ENCODE measurements at regions not wholly inside any gene's neighbourhood (a gene's known extent, or its start where the extent isn't known, plus 50 kb on each side); places are given as distances from the start of the nearest gene placed in this dataset.

GRCh38 chr7:109751241-109751640 lies 1181.6 kb downstream of the DNAJB9 start:
- no peaks in the 10 kb centered on the region for H3K36me3 ChIP-seq (ENCODE audit: low read depth)
- H3K4me2 ChIP-seq (ENCODE audit: unreplicated experiment), result no peak overlapping the region
- no peak overlapping the region for H3K27ac ChIP-seq
- H3K79me2 ChIP-seq (ENCODE audit: insufficient read depth), result no peaks in the 10 kb centered on the region
- H3F3A ChIP-seq (ENCODE audit: insufficient read depth), result no peaks in the 10 kb centered on the region
- TF ChIP-seq EZH2 (IDR thresholded peaks at IDR 0.05; ENCODE audit: insufficient read depth, poor library complexity, severe bottlenecking) (no peak), EZH2phosphoT487 (IDR thresholded peaks at IDR 0.05; ENCODE audit: insufficient read depth, low read depth) (no peak)
- no peak overlapping the region for H2AFZ ChIP-seq
- peak; percentile 25 for DNase-seq
- no peak overlapping the region for H3K9ac ChIP-seq
- no peaks in the 10 kb centered on the region for H4K20me1 ChIP-seq (ENCODE audit: insufficient read depth)
- H3K9me3 ChIP-seq (ENCODE audit: low read depth), result no peaks in the 10 kb centered on the region
- H3K9me2 ChIP-seq (ENCODE audit: insufficient read depth), result no peaks in the 10 kb centered on the region
- no peaks in the 10 kb centered on the region for H3K4me1 ChIP-seq (ENCODE audit: insufficient read depth)
- H3K27me3 ChIP-seq (replicated peaks; ENCODE audit: insufficient read depth), result no peaks in the 10 kb centered on the region
- in situ Hi-C loops (cut with MboI), result no loop called here
- 47 to 62% methylated on average over 3 to 4 of the region's 4 CpGs for WGBS, 2 experiments (ENCODE audit: low coverage in 1 of 2, low lambda C conversion rate in 2 of 2, missing lambda C conversion rate in 2 of 2)
- no peak overlapping the region for H3K4me3 ChIP-seq

- Histone ChIP-seq H3K9ac (no peak overlapping the region), H3K27ac (no peak overlapping the region), H3F3A (ENCODE audit: insufficient read depth) (no peaks in the 10 kb centered on the region), H3K4me3 (no peak overlapping the region), H3K4me1 (ENCODE audit: insufficient read depth) (no peaks in the 10 kb centered on the region), H3K36me3 (ENCODE audit: low read depth) (no peaks in the 10 kb centered on the region), H3K9me2 (ENCODE audit: insufficient read depth) (no peaks in the 10 kb centered on the region), H3K4me2 (ENCODE audit: unreplicated experiment) (no peak overlapping the region), H3K9me3 (ENCODE audit: low read depth) (no peaks in the 10 kb centered on the region), H4K20me1 (ENCODE audit: insufficient read depth) (no peaks in the 10 kb centered on the region), H2AFZ (no peak overlapping the region), H3K27me3 (replicated peaks; ENCODE audit: insufficient read depth) (no peaks in the 10 kb centered on the region), H3K79me2 (ENCODE audit: insufficient read depth) (no peaks in the 10 kb centered on the region)
- TF ChIP-seq EZH2phosphoT487 (IDR thresholded peaks at IDR 0.05; ENCODE audit: insufficient read depth, low read depth), result no peak
- no peak for TF ChIP-seq EZH2 (IDR thresholded peaks at IDR 0.05; ENCODE audit: insufficient read depth, poor library complexity, severe bottlenecking)
- no peak for DNase-seq
- 39 to 42% methylated on average over 4 of the region's 4 CpGs for WGBS, 2 experiments (ENCODE audit: low coverage in 1 of 2, low lambda C conversion rate in 2 of 2, missing lambda C conversion rate in 2 of 2)
- in situ Hi-C loops (cut with MboI), result no loop called here
Measured at GRCh38 chr7:109752068-109752467, 1182.4 kb downstream of the DNAJB9 start.

- Histone ChIP-seq H3K4me3 (no peak overlapping the region), H3F3A (ENCODE audit: insufficient read depth) (no peaks in the 10 kb centered on the region), H3K36me3 (ENCODE audit: low read depth) (no peaks in the 10 kb centered on the region), H2AFZ (no peak overlapping the region), H3K27ac (no peak overlapping the region), H3K4me2 (ENCODE audit: unreplicated experiment) (no peak overlapping the region), H4K20me1 (ENCODE audit: insufficient read depth) (no peaks in the 10 kb centered on the region), H3K9me2 (ENCODE audit: insufficient read depth) (no peaks in the 10 kb centered on the region), H3K79me2 (ENCODE audit: insufficient read depth) (no peaks in the 10 kb centered on the region), H3K9me3 (ENCODE audit: low read depth) (no peaks in the 10 kb centered on the region), H3K4me1 (ENCODE audit: insufficient read depth) (no peaks in the 10 kb centered on the region), H3K27me3 (replicated peaks; ENCODE audit: insufficient read depth) (no peaks in the 10 kb centered on the region), H3K9ac (no peak overlapping the region)
- WGBS, 2 experiments (ENCODE audit: low coverage in 1 of 2, low lambda C conversion rate in 2 of 2, missing lambda C conversion rate in 2 of 2), result 20 to 46% methylated on average over 1 of the region's 1 CpG
- TF ChIP-seq EZH2phosphoT487 (IDR thresholded peaks at IDR 0.05; ENCODE audit: insufficient read depth, low read depth) (no peak), EZH2 (IDR thresholded peaks at IDR 0.05; ENCODE audit: insufficient read depth, poor library complexity, severe bottlenecking) (no peak)
- in situ Hi-C loops (cut with MboI), result no loop called here
- no peak for DNase-seq
Measured at GRCh38 chr7:109757713-109758112, 1188.0 kb downstream of the DNAJB9 start.

GRCh38 chr7:109763611-109764010 lies 1193.9 kb downstream of the DNAJB9 start:
- H2AFZ ChIP-seq, result no peak overlapping the region
- in situ Hi-C loops (cut with MboI), result no loop called here
- TF ChIP-seq EZH2 (IDR thresholded peaks at IDR 0.05; ENCODE audit: insufficient read depth, poor library complexity, severe bottlenecking) (no peak), EZH2phosphoT487 (IDR thresholded peaks at IDR 0.05; ENCODE audit: insufficient read depth, low read depth) (no peak)
- no peak overlapping the region for H3K4me2 ChIP-seq (ENCODE audit: unreplicated experiment)
- H3K36me3 ChIP-seq (ENCODE audit: low read depth), result no peaks in the 10 kb centered on the region
- H3K27ac ChIP-seq, result no peak overlapping the region
- H3K27me3 ChIP-seq (replicated peaks; ENCODE audit: insufficient read depth), result no peaks in the 10 kb centered on the region
- H4K20me1 ChIP-seq (ENCODE audit: insufficient read depth), result no peaks in the 10 kb centered on the region
- H3K79me2 ChIP-seq (ENCODE audit: insufficient read depth), result no peaks in the 10 kb centered on the region
- no peaks in the 10 kb centered on the region for H3K4me1 ChIP-seq (ENCODE audit: insufficient read depth)
- 1 to 15% methylated on average over 3 of the region's 3 CpGs for WGBS, 2 experiments (ENCODE audit: low coverage in 1 of 2, low lambda C conversion rate in 2 of 2, missing lambda C conversion rate in 2 of 2)
- DNase-seq, result no peak
- no peak overlapping the region for H3K9ac ChIP-seq
- H3K9me2 ChIP-seq (ENCODE audit: insufficient read depth), result no peaks in the 10 kb centered on the region
- H3K4me3 ChIP-seq, result no peak overlapping the region
- H3K9me3 ChIP-seq (ENCODE audit: low read depth), result no peaks in the 10 kb centered on the region
- no peaks in the 10 kb centered on the region for H3F3A ChIP-seq (ENCODE audit: insufficient read depth)

- Histone ChIP-seq H3K9me3 (ENCODE audit: low read depth) (no peaks in the 10 kb centered on the region), H3F3A (ENCODE audit: insufficient read depth) (no peaks in the 10 kb centered on the region), H3K36me3 (ENCODE audit: low read depth) (no peaks in the 10 kb centered on the region), H3K27ac (no peak overlapping the region), H3K4me3 (no peak overlapping the region), H3K4me2 (ENCODE audit: unreplicated experiment) (no peak overlapping the region), H3K79me2 (ENCODE audit: insufficient read depth) (no peaks in the 10 kb centered on the region), H4K20me1 (ENCODE audit: insufficient read depth) (no peaks in the 10 kb centered on the region), H3K9ac (no peak overlapping the region), H3K4me1 (ENCODE audit: insufficient read depth) (no peaks in the 10 kb centered on the region), H3K27me3 (replicated peaks; ENCODE audit: insufficient read depth) (no peaks in the 10 kb centered on the region), H3K9me2 (ENCODE audit: insufficient read depth) (no peaks in the 10 kb centered on the region), H2AFZ (no peak overlapping the region)
- DNase-seq, result no peak
- in situ Hi-C loops (cut with MboI), result no loop called here
- WGBS, 2 experiments (ENCODE audit: low coverage in 1 of 2, low lambda C conversion rate in 2 of 2, missing lambda C conversion rate in 2 of 2), result 50 to 51% methylated on average over 3 of the region's 3 CpGs
- TF ChIP-seq EZH2 (IDR thresholded peaks at IDR 0.05; ENCODE audit: insufficient read depth, poor library complexity, severe bottlenecking) (no peak), EZH2phosphoT487 (IDR thresholded peaks at IDR 0.05; ENCODE audit: insufficient read depth, low read depth) (no peak)
Measured at GRCh38 chr7:109772161-109772560, 1202.5 kb downstream of the DNAJB9 start.
